Tibial artery (tissue), 4 donors: ENCODE measurements at regions not wholly inside any gene's neighbourhood (a gene's known extent, or its start where the extent isn't known, plus 50 kb on each side); places are given as distances from the start of the nearest gene placed in this dataset.

ENCODE experiments used
- DNase-seq, 2 donors: peaks; one replicate each; pipeline ENCODE4 v3.0.0-alpha.2; 2019
- H3K27ac ChIP-seq, 2 donors: fragments of 200-600 bp; sonication (generic) in 1 of 2; 1 replicate in 1 of 2; 2 replicates in 1 of 2; pipeline ENCODE4 v1.5.1; 2018 to 2019; ENCODE audit warnings: mild to moderate bottlenecking in 1 of 2
- H3K27me3 ChIP-seq, 2 donors: fragments of 200-600 bp; sonication (generic) in 1 of 2; one replicate each; pipeline versions ENCODE4 v1.5.1 to v1.6.0; 2016 to 2019
- H3K36me3 ChIP-seq, 3 donors: fragments of 200-600 bp; sonication (generic) in 2 of 3; one replicate each; pipeline ENCODE4 v1.5.1; 2016 to 2019; ENCODE audit warnings: mild to moderate bottlenecking in 2 of 3
- H3K4me1 ChIP-seq, 4 donors: fragments of 200-600 bp; sonication (generic) in 2 of 4; 1 replicate in 3 of 4; 2 replicates in 1 of 4; pipeline ENCODE4 v1.5.1; 2016 to 2019
- H3K4me3 ChIP-seq, 2 donors: fragments of 200-600 bp; sonication (generic) in 1 of 2; 1 replicate in 1 of 2; 2 replicates in 1 of 2; pipeline ENCODE4 v1.5.1; 2018 to 2019; ENCODE audit warnings: mild to moderate bottlenecking in 2 of 2
- H3K9me3 ChIP-seq, 3 donors: fragments of 200-600 bp; sonication (generic) in 1 of 3; one replicate each; pipeline ENCODE4 v1.5.1; 2016 to 2019
- intact Hi-C: fragments of 100-400 bp; cut with DNase I; formaldehyde crosslinking; loops from one replicate; pipeline ENCODE4 v1.15.0; 2023; ENCODE audit warnings: low total_unique reads
- TF ChIP-seq, protein P1 (sequence below), 2 experiments: fragments of 200-600 bp in 1 of 2; fragments of 450-650 bp in 1 of 2; IDR thresholded peaks; one replicate each; pipeline ENCODE4 v1.5.1; 2017 to 2019; ENCODE audit warnings: antibody characterized with exemption in 2 of 2, mild to moderate bottlenecking in 1 of 2, moderate library complexity in 1 of 2

DNA sequence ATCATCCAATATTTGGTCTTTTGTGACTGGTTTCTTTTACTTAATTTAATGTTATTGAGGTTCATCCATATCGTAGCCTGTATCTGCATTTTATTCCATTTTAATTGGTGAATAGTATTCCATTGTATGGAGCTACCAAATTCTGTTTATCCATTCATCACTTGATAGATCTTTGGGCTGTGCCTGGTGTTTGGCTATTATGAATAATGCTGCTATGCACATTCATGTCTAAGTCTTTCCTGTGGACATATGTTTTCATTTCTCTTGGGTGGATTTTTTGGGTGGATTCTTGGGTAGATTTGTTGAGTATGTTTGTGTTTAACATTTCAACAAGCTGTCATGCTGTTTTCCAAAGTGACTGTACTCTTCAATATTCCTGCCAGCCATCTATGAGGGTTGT lies 52.5 kb upstream of the NEDD4L start:
- TF ChIP-seq, protein P1, sequence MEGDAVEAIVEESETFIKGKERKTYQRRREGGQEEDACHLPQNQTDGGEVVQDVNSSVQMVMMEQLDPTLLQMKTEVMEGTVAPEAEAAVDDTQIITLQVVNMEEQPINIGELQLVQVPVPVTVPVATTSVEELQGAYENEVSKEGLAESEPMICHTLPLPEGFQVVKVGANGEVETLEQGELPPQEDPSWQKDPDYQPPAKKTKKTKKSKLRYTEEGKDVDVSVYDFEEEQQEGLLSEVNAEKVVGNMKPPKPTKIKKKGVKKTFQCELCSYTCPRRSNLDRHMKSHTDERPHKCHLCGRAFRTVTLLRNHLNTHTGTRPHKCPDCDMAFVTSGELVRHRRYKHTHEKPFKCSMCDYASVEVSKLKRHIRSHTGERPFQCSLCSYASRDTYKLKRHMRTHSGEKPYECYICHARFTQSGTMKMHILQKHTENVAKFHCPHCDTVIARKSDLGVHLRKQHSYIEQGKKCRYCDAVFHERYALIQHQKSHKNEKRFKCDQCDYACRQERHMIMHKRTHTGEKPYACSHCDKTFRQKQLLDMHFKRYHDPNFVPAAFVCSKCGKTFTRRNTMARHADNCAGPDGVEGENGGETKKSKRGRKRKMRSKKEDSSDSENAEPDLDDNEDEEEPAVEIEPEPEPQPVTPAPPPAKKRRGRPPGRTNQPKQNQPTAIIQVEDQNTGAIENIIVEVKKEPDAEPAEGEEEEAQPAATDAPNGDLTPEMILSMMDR (IDR thresholded peaks at IDR 0.05) = no peak
- peaks cover 0 to 6% (median 0%) of the 10 kb centered on the region in 3 donors for H3K9me3 ChIP-seq
- no peak overlapping the region for H3K27ac ChIP-seq
- no peak for DNase-seq
- no peaks in the 10 kb centered on the region for H3K36me3 ChIP-seq
- H3K27me3 ChIP-seq = no peaks in the 10 kb centered on the region
- intact Hi-C loops = no loop called here
- no peak overlapping the region for H3K4me3 ChIP-seq
- H3K4me1 ChIP-seq = no peaks in the 10 kb centered on the region

DNA sequence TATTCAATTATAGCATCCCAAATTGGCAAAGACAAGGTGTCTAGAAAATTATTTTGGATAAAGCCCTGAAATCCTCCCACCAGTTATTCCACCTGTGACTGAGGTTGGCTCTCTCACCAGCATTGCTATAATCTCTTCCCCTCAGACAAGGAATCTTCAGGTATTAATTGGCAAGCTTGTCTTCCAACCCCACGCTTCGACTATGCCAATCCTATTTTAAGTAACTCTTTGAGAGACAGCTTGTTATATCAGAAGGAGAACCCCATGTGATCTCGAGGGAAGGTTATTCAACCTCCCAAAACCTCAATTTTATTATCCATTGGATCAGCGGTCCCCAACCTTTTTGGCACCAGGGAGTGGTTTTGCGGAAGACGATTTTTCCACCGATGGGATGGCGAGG lies 54.5 kb upstream of the NEDD4L start:
- H3K27ac ChIP-seq = no peak overlapping the region
- no peaks in the 10 kb centered on the region for H3K27me3 ChIP-seq
- intact Hi-C loops = no loop called here
- H3K4me1 ChIP-seq = no peaks in the 10 kb centered on the region
- TF ChIP-seq, protein P1 (IDR thresholded peaks at IDR 0.05) = no peak
- H3K9me3 ChIP-seq = peaks cover 0 to 6% (median 0%) of the 10 kb centered on the region in 3 donors
- no peak for DNase-seq
- H3K36me3 ChIP-seq = no peaks in the 10 kb centered on the region
- H3K4me3 ChIP-seq = no peak overlapping the region

DNA sequence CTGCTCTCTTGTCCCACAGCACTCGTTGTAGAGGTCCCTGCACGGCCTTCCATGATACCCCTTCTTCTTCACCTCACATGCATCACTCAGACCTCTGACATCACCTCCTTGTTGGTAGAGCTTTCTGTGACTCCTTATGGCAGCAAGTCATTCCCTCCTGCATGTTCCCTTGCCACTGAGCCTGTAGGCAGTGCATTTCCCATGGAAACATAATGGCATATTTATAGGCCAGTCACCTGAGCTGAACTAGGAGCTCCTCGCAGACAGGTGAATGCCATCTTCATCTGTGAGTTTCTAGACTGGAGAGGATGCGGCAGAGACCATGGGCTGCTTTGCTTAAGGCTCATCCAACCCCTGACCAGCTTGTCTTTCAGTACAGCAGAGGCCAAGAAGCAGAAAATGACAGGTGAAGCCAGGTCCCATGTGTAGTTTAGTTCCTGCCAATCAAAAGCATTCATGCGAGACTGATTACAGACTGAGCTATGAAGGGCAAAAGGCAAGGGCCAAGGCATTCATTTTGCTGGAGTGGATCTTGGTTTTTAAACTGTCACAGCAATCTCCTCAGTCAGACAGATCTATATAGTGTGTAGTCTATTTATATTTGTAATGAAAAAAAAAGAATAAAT lies 59.4 kb upstream of the NEDD4L start:
- no peak for DNase-seq
- intact Hi-C loops = no loop called here
- no peak overlapping the region for H3K4me3 ChIP-seq

DNA sequence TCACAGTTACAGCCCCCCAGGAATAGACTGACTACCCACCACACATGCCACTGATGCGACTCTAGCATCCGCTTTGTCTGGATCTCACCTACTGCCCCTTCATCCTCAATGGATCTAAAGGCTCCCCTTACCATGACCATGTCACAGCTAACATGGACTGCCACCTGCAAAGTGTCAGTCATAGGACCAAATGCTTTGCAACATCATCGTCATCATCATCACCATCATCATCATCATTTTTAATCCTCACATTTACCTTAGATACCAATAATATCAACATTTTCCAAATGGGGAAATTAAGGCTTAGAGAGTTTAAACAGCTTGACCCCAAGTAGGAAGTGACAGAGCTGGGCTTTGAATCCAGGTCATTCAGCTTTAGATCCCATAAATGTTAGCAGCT lies 60.1 kb upstream of the NEDD4L start:
- TF ChIP-seq, protein P1 (IDR thresholded peaks at IDR 0.05) = no peak
- Histone ChIP-seq H3K36me3 (no peaks in the 10 kb centered on the region), H3K4me1 (no peaks in the 10 kb centered on the region), H3K9me3 (peaks cover 0 to 6% (median 0%) of the 10 kb centered on the region in 3 donors), H3K4me3 (no peak overlapping the region), H3K27me3 (no peaks in the 10 kb centered on the region), H3K27ac (no peak overlapping the region)
- intact Hi-C loops = no loop called here
- no peak for DNase-seq

More for the DNA sequence above, 59.4 kb upstream of the NEDD4L start:
- Histone ChIP-seq H3K9me3 (peaks cover 0 to 6% (median 0%) of the 10 kb centered on the region in 3 donors), H3K27ac (no peak overlapping the region), H3K4me1 (no peaks in the 10 kb centered on the region), H3K27me3 (no peaks in the 10 kb centered on the region), H3K36me3 (no peaks in the 10 kb centered on the region)
- TF ChIP-seq, protein P1 (IDR thresholded peaks at IDR 0.05) = no peak

DNA sequence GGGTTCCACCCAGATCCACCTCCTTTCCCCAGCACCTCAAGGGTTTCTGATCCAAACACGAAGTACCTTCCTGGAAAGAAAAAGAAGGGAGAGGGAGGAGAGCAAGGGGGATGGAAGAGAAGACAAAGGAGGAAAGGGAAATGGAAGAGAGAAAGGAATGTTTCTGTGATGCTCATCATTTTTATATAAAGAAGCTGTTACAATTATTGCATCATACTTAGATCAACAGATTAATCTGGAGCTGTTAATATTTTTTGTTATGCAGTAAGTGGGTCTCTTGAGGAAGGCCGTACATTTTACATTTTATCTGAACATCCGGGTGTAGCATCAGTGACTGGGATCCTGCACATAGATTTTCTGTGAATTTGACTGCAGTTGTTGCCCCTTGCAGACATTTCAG lies 60.6 kb upstream of the NEDD4L start:
- no peaks in the 10 kb centered on the region for H3K27me3 ChIP-seq
- no peaks in the 10 kb centered on the region for H3K4me1 ChIP-seq
- no peaks in the 10 kb centered on the region for H3K36me3 ChIP-seq
- H3K4me3 ChIP-seq = no peak overlapping the region
- intact Hi-C loops = no loop called here
- H3K9me3 ChIP-seq = peaks cover 0 to 6% (median 0%) of the 10 kb centered on the region in 3 donors
- TF ChIP-seq, protein P1 (IDR thresholded peaks at IDR 0.05) = no peak
- H3K27ac ChIP-seq = no peak overlapping the region
- no peak for DNase-seq
